NCI-H460 (cell line): ENCODE measurements at regions not wholly inside any gene's neighbourhood (a gene's known extent, or its start where the extent isn't known, plus 50 kb on each side); places are given as distances from the start of the nearest gene placed in this dataset.
"Not testable (repeated sequence)": the region's sequence is repeated elsewhere in the genome, so short reads cannot be mapped to it uniquely, and the experiment has no call there.

Experiments used
- DNase-seq: peaks from one replicate; pipeline ENCODE4 v3.0.0-alpha.2; 2016; ENCODE audit warnings: low read depth; ENCODE audit errors: extremely low read depth

DNA sequence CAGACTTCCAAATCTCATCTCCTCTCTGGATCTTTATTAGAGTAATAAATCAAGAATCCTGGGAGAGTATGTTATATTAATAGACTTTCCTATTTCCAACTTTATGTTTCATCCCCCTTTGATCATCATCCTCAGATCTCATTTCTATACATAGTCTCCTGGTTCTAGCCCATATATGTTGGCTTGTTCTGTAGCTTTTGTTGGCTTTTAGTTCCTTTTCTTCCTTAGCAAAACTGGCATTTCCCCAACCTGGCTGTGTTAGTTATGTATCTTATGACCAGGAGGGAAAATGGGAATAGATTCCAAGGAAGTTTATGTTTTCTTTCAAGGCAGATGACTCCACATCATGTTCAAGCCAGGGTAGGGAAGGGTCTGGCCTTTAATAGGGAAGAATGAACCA lies 2464.5 kb downstream of the PCDH9 start:
- no peak for DNase-seq

DNA sequence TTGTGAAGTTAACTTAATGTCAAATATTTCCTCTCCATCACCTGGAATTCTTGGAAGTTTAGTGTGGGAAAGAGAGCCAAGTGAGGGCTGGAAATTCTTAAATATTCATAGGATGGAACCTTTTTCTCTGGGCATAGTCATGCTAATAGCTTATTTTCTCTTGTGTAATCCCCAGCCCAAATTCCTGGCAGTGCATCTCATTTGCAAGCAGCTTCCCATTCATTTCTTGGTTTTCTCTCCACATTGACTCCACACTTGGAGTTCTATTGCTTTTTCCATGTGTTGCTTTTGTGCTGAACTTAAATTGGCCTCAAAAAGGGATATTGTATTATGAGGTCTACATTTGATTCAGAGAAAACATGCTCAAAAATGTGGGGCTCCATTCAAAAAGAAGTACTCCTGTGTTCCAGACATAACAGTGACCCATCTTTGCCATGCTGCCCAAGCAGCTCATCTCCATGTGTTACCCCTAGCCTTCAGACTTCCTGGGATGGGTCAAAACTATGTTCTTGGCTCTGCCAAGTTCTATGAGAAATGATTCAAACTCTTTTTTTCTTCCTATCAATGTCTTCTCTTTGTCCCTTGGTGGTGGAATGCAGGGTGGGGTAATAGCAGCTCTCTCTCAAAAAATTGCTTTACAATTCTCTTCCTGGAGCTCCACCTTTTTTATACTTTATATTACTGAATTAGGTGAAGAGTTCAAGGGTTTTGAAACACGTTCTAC lies 2471.5 kb downstream of the PCDH9 start:
- DNase-seq, result no peak

DNA sequence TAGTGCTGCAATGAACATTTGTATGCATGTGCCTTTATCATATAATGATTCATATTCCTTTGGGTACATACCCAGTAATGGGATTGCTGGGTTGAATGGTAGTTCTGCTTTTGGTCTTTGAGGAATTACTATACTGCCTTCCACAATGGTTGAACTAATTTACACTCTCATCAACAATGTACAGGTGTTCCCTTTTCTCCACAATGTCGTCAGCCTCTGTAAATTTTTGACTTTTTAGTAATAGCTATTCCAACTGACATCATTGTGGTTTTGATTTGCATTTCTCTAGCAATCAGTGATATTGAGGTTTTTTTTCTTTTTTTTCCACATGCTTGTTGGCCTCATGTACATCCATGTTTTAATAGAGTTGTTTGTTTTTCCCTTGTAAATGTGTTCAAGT lies 2473.5 kb downstream of the PCDH9 start:
- no peak for DNase-seq

DNA sequence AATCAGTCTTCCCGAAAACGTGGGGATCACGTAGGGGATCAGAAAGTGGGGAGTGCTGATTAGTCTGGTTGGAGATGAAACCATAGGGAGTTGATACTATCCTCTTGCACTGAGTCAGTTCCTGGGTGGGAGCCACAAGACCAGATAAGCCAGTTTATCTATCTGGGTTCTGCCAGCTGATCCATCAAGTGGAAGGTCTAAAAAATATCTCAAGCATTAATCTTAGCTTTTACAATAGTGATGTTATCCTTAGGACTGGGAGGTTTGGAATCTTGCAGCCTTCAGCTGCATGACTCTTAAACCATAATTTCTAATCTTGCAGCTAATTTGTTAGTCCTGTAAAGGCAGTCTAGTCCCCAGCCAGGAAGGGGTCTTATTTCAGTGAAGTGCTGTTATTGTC lies 2474.2 kb downstream of the PCDH9 start:
- DNase-seq, result no peak

DNA sequence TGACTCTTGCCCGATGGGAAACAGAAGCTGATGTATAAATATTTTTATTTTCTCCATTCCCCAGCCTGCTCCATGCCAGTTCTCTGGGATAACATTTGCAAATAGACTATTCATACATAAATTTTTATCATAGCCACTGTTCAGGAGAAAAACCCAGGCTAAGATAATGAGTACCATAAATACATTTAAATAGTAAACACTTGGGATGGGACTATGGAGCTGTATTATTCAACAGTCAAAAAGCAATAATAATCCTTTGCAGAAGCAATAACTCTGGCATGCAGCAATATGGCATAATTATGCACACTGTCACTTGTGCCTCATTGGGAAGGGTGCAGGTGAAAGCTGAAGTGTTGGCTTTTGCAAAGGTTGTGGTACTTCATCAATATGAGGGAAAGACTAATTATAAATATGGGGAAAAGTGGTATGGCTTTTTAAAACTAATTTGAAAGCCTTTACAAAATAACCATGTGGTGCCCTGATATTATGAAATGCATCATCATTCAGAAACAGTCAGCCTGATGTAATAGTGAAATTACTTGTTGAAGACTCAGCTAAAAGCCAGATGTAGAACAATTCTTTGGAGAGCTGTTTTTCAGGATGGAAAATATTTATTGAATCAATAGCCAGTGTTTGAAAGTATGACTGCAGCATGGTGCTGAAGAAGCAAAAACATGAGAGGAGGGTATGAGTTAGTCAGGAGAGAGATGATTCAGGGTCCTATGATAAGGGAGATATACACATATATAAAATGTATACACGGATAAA lies 2476.7 kb downstream of the PCDH9 start:
- DNase-seq, result no peak

DNA sequence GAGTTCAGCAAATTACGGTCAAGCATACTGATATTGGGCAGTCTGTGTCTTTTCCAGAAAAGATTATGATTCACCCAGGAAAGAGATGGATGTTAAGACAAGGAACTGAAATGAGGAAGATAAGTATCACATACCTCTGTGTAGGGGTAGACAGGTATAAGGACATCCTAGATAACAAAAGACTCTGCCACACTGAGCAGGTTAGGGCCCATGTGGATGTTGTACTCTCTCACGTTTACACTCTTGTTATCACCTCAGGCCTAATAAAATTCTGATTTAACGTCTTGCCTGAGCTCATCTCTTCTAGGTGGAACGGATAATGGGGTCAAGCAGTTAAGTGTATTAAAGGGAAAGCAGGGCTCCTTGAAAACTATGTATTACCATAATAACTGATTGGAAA lies 2480.8 kb downstream of the PCDH9 start:
- no peak for DNase-seq

DNA sequence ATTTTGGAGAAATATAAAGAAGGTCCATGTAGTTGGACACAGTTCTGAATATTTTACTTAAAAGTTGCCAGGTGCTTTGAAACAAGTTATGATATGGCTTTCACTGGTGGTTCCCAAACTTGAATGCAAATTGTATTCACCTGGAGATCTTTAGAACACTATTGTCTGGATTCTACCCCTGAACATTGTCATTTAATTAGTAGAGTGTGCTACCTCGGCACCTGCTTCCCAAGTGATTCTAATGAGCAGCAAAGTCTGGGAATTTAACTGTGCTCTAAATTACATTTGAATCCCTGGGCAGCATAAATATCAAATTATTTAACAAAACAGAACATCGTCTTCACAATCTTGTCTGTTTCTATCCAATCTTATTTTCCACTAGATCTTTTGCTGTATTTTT lies 2483.3 kb downstream of the PCDH9 start:
- no peak for DNase-seq

DNA sequence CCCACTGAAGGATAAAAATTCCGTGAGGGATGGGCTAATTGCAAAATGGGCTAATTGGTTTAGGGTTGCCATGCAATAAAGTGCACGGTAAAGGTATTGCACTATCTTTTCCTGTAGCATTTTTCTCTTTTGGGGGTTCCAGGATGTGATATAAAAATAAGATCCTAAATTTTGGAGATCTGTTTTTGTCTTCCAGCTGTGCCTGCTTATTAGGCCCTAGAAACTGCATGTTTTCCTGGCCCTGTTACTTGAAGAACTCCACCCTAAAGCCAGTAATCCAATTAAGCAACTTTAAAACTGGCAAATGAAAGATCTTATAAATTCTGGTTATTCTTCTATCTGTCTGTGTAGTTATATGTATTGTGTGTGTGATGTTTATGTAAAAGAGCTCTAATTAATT lies 2489.6 kb downstream of the PCDH9 start:
- no peak for DNase-seq

DNA sequence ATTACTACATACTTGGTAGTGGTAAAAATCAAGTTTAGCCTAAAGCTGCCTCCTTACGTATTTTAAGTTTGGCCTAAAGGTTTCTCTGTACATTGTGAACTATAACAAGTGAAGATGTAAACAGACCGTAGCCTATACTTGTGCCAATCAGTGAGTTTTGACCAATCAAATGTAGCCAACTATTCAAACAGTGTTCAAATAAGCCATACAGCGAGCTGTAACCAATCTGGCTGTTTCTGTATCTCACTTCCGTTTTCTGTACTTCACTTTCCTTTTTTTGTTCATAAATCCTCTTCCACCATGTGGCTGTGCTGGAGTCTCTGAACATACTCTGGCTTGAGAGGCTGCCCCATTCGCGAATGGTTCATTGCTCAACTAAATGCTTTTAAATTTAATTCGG lies 2504.6 kb downstream of the PCDH9 start:
- no peak for DNase-seq

DNA sequence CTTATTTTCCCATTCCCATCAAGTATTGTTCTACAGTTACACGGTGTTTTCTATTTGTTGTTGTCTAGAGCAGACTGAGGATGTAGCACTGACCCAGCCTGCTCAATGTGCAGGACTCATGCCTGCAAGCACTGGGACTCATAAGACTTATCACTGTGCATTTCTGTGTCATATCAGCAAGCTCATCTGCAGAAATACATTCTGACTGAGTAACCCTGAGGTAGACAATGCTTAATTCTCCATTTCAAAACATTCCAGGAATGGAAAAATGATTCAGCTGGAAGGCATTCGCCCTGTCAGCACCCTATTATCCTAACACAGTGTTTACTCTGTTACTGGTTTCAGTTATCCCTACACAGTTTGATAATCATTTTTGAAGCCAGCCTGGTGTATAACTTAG lies 2506.4 kb downstream of the PCDH9 start:
- peak; percentile 44 for DNase-seq

DNA sequence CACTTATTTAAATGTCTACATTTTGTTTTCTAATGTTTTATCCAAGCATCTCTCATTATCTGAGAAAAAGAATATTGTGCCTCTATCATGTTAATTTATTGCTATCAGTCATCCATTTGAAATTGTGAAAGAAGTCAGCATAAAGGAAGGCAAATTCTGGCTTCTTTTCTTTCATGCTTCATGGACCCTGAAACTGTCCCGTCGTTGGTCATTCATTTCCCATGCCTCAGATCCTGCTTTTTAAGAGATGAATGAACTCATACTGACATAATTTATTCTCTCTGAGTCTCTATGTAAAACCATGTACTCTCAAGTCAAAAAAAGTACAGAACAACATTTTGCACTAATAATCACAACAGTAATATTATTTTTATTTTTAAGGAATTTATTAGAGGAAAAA lies 2512.0 kb downstream of the PCDH9 start:
- no peak for DNase-seq

DNA sequence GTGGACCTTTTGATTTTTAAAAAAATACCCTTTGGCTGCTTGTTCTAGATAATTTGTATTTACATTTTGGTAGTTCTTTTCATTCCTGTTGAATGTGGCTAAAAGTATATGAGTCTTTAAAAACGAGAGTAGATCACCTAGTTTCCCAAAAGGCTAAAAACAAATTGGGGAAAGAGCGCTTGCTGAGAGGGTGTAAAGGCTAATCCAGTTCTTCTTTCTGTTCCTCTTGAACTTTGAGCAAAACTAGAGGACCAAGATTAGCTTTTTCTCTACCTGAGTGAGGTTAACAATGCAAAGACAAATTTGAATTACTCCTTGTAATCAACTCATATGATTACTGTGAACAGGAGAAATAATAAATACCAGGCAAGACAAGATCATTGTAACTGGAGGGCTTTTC lies 2513.2 kb downstream of the PCDH9 start:
- no peak for DNase-seq

DNA sequence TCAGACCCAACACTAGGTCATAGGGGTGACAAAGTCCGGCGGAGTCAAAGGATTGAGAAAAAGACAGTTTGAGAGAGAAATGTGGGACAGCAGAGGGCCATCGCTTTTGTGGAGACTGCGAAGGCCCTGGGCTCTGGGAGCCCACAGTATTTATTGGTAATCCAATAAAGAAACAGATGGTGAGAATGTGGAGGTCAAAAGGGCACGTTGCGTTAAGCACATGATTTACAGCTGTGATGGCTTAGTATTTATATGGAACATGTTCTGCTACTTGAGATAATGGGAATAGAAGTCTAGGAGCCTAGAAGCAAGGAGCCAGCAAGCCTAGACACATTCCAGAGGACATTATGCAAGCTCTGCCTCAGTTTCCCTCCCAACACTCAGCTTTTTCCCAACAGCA lies 2521.1 kb downstream of the PCDH9 start:
- no peak for DNase-seq

DNA sequence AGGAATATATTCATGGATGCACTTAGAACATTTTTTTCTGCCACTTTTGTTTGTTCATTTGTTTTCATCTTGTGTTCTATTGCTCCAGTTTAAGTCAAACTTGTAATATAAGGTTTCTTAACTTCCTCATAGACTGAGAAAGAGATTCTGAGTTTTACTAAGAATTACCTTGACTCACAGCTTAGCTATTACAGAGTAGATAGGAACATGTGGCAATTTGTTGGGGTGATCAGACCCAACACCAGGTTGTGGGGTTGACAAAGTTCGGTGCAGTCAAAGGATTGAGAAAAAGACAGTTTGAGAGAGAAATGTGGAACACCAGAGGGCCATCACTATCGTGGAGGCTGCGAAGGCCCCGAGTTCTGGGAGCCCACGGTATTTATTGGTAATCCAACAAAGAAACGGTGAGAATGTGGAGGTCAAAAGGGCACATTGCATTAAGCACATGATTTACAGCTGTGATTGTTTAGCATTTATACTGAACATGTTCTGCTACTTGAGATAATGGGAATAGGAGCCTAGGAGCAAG lies 2526.0 kb downstream of the PCDH9 start:
- no peak for DNase-seq

DNA sequence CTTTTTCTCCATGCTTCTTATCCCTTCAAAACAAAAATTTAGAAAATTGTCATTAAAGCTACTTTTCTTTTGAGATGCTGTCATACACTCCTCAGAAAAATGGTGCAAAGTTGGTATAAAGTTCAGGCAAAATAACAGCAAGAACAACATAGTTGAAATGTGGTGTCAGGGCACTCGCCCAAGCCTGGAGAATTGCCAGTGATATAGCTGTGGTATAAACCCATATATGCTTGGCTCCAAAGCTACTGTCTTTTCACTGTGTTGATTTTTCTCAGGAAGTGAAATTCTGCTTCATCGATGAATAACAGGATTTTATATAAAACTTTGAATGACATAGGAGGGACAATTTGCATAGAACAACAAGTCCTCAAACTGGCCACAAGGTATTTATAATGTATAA lies 2532.9 kb downstream of the PCDH9 start:
- no peak for DNase-seq

DNA sequence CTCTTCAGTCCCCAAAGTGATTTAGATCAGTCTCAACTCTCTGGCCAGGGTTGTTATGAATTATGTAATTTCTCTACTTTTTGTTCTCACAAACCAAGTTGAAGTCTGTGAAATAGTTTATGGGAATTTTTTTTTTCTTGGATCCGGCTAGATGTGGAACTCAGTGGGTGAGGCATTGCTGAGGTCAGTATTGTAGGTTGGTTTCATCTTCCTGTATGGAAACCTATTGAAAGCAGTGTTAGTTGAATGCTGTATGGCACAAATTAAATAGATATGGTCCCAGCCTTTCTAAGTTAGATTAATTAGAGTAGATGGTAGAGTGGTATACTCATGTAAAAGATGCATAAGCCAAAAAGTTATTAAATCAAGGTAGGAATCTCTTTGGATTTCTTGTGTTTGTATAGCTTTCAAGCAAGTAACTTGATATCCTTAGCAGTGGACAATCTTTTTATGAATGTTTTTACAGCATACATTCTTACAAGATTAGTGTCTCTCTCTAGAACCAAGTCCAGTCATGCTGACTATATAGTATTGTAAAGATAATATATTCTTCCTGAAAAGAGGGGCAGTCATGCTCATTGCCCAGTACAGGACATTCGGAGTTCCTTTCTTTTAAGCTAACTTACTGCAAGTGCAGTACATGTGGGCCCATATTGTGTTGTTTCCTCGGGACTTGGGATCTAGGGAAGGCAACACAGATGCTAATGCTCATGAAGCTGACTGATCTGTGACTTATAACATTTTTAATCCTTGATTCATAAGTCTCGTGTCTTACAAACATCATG lies 2541.1 kb downstream of the PCDH9 start:
- no peak for DNase-seq

DNA sequence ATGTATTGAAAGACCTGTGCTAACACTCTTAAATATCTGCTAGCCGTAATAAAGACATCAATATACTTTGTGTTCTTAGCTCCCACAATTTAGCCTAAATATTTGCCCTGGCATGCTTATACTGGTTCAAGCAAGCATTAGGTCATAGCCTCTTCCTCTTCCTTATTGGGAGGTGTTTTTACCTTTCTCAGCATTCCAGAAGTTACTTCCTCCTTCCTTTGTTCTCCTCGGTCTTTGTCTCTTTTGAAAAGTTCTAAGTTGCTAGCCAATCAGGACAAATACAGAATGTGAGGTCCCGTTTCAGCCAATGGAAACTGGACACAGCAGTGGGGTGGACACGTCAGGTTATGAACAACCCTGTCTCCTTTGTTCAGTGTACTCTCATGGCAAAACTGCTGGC lies 2543.6 kb downstream of the PCDH9 start:
- not testable (repeated sequence) for DNase-seq

DNA sequence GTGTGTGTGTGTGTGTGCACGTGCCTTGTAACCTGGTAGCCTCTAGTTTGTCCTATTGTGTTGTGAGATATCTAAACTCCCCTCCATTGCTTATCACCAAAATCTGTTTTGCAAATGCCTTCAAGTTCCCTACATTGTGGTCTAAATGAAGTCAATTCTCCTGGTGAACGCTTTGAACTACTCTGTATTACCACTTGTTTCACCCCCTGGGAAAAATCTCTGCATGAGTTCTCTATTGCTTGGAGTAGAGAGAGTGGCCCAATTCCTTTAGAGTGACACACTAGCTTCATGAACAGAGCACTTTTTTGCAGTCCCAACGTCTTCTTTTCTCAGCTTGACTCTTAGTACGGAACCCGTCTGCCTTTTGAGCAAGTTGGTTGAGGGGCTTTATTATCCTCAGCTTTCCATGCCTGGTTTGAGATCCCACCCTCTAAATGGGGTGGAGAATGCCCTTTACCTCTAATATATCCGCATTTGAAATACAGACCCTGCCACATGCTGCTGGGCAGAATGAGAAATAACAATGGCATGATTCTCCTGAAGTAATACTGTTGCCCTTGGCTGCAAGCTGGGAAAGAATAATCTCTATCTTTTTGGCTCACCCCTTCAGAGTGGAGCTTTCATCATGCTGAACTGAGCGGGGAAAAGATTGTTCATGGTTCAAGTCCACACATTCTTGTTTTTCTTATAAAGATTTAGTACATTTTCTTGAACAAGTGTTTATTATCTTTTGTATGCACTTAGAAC lies 2545.3 kb downstream of the PCDH9 start:
- no peak for DNase-seq

DNA sequence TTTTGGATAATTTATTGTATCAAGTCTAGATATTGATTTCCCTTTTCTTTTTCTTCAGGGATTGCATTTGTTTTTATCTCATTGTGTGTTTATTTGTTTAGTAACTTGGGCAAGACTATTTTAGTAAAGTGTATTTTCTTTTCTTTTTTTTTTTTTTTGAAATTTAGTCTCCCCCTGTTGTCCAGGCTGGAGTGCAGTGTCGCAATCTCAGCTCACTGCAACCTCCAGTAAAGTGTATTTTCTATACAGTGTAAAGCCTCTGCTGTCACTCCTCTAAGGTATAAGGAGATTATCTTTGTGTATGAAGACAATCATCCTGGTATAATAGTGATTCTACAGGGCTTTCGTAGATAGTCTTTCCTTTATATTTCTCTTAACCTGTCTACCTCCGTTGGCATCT lies 2546.0 kb downstream of the PCDH9 start:
- DNase-seq, result no peak

DNA sequence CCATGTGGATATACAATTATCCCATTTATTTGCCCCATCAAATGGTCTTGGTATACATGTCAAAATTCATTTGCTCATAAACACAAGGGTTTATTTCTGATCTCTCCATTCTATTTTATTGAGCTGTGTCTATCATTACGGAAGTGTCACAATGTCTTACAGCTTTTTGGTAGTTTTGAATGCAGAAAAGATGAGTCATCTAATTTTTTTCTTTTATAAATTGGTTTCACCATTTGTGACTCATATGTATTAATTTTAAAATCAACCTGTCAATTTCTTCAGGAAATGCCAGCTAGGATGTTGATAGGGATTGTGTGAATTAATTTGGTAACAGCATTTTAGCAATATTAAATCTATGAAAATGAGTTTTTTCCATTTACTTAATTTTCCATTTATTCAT lies 2549.4 kb downstream of the PCDH9 start:
- DNase-seq, result no peak
